GM18520 (cell line): ENCODE measurements at regions not wholly inside any gene's neighbourhood (a gene's known extent, or its start where the extent isn't known, plus 50 kb on each side); places are given as distances from the start of the nearest gene placed in this dataset.

Experiments
- ATAC-seq: cut with Tn5 transposase; IDR thresholded peaks from one replicate; pipeline ENCODE4 v1.9.1; 2021; ENCODE audit not compliant: unreplicated experiment

DNA sequence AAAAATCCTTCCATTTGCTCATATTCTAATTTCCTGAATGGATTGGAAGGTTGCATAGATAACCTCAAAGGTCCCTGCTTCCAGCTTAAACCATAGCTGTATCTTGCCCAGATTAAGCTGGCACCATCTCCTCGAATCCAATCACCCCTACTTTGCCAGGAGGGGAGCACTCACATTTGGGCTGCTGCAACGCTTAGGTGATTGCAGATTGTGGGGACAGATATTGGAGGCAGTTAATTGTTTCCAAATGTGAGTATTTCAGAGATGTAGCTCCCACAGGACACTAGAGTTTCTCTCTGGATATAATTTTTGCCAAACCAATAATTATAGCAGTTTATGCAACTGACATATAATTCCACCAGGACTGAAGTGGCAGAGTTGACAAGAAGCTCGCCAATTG lies 53.5 kb upstream of the ACSL1 start:
- ATAC-seq, result no peak

DNA sequence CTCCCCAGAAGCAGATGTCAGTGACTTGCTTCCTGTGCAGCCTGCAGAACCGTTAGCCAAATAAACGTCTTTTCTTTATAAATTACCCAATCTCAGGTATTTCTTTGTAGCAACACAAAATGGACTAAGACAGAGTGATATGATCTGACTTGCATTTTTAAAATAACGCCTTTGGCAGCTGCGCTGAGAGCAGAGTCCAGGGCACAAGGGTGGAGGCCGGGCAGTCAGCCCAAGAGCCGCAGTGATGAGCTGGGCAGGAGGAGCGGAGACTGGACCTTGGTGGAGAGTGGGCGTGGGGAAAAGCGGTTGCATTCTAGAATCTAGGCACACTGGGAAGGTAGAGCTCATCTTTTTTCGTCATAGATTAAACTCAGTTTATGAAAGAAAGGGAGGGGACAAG lies 56.5 kb upstream of the ACSL1 start:
- no peak for ATAC-seq

DNA sequence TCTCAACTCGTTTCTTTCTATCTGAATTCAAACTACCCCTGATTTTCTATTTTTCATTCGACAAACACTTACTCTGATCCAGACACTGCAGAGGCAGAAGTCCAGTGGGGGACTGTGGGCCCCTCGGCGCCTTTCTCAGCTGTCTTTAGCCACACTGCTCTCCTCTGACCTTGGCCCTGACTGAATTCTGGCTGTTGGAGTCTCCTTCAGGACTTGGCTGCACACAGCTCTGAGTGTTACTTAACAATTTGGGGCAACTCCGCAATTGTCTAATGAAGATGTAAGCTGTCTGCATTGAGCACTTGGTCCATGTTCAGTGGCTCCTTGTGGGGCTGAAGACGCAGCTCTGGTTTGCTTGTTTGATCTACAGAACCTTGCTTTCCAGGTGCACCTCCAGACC lies 57.3 kb upstream of the ACSL1 start:
- no peak for ATAC-seq

DNA sequence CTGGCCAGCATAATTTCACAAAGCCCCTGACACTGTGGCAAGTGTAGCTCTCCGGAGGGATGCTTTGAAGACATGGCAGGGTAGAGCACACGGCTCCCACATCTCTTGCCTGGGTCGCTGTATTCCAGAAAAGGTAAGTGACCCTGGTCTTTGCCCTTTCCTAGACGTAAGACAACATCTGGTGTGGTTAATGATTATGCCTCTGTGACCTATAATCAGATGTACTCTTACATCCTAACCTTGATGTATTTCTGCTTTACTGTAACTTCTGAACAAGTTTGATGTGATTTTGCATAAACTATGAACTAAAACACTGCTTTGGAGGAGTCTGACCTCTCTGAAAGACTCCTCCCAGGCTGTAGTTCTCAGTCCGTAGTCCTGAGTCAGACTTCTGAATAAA lies 59.1 kb upstream of the ACSL1 start:
- no peak for ATAC-seq

DNA sequence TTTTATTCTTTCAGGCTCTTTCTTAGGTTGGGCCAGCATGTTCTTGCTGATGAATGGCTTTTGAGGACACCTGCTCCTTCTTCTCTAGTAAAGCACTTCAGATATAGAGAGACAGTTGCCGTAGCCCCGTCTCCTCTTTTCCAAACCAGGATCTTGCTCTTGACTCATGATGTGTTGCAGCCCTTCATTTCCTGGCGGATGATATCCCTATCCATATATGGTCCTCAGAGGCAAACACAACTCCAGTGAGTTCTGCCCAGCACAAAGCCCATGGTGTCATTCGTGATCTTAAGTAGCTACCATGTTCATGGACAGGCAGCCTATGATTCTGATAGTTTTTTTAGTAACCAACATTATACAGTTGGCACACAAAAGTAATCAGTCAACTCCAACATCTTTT lies 59.8 kb upstream of the ACSL1 start:
- ATAC-seq, result no peak

DNA sequence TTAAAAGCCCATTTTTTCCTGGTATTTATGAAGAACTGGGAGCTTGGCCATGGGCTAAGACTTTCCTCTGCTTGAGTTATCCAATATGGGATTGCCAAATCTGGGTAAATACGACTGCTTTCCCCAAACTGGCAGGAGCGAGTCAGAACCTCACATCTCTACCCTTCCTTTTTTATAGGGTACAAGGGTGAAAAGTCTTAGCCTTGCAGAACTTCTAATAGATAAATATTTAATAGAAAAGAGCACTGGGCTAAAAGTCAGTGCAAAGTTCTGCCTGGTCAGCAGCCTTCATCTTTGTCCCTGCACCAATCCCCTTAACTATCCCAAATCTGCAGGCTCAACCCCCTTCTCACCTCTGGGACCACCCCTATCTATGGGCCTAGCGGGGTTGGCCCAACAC lies 61.6 kb upstream of the ACSL1 start:
- no peak for ATAC-seq

DNA sequence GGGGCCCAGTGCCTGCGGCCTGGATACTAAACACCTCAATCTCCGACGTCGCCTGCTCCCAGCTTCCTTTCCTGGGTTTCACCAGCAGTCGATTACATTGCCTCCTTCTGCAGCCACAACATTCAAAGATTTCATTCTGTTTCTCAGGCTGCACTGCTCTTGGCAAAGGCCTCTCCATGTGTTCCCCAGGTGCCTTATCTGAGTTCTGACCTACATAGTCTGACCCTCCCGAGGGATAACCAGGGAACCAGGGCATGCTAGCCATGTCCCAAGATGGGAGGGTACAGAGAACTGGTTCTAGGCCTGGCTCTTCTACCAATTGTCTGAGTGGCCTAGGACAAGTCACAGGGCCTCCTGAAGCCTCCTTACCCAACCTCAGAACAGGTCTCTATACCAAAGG lies 62.2 kb upstream of the ACSL1 start:
- ATAC-seq, result no peak

DNA sequence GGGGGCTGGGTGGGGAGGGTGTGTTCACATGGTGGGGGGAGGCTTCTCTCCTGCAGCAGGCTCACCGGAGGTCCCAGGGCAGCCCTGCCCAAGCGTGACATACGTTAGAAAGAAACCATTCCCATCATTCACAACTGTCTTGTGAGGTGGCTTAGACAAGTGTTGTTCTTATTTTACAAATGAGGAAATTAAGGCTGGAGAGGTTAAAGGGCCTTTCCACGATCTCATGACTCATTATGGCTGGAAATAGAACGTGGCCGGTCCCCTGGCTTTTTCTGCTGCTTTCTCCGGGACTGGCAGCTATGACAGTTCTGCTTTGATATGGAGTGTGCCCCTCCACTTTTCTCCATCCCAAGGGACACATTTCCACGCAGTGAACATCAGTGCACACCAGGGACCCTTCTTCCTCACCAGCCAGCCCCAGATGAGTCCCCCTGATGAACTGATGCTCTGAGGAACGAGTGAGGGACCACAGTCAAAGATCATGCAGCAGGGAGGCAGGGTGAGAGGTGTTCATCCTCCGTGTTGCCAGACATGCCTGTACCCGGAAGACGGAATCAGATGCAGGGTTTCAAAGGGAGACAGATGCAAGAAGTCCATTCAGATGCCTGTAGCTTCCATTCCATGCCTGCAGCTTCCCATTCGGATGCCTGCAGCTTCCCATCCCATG lies 64.0 kb upstream of the ACSL1 start:
- peak; percentile 40 for ATAC-seq

DNA sequence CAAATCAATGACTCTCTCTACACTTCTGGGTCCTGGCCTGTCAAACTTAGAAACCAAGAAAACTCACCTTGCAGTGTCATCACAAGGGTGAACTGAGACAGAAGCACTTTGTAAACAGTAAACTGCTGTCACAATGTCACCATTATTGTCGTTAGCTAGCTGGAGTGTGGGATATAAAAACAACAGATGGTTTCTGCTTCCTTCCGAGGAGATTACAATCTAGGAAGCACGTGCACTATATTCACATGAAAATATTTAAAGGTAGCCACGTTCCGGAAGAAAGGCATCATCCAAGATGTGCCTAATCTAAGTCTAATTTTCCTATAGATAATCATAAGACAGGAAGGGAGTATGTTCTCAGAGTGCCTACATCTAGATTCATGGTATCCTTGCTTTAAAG lies 64.7 kb upstream of the ACSL1 start:
- ATAC-seq, result no peak

DNA sequence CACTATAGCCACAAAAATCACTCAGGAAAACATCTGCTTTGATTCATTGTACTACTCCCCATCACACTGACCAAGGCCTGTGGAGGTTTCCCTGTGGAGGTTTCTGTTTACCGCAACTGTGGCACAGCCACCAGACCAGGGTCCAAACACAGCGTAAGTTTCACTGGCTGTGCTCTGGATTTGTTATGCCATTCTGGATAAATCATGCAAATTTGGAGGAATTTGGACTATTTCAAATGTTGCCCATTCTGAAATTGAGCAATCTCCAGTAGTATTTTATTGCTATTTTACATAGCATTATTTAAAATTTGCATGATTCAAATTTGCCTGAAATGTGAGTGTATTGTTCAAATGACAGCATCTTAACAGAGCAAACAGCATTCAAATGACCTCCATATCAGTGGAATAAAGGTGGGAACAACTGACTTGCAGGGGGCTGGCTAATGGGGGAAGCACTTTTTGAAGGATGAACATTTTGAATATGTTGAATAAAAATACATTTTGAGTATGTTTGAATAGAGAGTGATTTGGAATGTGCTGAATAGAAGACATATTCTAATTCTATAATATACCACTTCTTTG lies 66.1 kb upstream of the ACSL1 start:
- no peak for ATAC-seq

DNA sequence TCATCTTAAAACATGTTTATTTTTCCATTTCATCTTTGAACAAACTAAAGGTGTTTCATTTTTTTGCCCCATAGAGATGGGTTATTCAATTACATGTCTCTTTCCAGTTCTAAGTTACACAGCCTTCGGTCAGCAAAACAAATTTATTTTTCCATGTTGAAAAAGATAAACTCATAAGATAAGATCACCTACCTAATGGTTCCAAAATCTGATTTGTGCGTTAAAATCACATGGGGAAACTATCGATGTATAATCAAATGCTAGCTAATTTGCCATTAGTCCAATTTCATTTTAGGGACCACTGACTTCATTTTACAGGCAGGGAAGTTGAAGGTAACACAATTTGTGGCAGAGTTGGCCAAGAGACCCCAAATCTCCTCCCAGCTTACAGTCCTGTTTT lies 67.2 kb upstream of the ACSL1 start:
- no peak for ATAC-seq

DNA sequence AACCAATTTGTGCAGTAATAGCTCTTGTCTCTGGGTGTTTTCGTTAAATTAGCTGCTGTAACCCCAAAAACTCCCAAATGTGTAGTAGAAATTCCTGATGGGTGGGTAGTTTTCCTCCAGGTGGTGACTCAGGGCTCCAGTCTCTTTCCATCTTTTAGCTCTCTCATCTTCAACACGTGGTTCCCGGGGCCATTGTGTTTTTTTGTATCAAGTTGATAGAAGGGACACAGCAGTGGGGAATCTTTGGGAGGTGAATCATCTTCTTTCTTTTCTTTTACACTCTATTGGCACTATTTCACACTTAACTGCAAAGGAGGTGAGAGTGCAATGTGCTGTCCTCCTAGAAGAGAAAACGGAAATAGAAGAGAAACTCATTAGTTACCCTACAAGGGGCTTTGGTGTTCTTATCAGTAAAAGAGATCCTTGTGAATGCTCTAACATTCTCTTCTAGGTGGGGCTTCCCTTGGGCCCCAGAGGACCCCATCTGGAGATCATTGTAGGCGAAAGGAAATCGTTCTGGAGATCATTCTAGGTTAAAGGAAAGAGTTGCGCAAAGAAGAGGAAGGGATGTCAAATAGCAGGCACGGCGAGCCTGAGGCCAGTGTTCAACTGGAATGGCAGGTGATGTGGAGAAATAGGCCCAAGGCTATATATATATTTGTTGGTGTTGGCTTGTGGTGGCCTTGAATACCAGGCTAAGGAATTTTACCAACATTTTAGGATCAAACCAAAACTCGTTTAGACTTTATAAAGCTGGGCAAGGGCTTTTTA lies 68.2 kb upstream of the ACSL1 start:
- no peak for ATAC-seq

DNA sequence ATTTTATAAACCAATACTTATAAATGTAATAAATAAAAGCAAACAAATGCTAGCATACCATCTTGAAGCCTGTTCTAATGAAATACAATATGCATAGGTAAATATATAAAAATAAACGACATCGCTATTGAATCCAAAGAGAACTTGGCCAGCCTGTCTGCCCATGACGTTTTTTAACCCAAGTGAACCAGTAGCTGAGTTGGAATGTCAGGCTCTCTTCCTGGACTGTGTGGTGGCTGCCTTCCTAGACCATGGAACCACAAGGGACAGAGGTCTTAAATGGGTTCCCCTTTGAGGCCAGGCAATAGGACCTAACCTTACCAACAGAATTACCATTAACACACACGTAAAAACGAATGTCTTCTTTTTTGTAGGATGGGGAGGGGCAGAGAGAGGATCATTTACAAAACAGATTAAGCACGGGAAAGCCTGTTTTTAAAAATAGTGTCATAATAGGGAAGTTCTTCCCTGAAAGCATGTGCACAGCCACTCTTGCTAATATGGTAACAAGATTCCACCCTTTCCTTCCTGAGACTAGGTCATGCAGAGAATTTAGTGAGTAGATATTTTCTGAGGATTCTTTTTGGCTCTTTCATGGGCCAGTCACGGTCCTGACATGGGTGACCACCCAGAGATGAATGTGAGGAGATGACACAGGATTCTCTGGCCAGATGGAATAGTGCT lies 69.4 kb upstream of the ACSL1 start:
- ATAC-seq, result no peak

DNA sequence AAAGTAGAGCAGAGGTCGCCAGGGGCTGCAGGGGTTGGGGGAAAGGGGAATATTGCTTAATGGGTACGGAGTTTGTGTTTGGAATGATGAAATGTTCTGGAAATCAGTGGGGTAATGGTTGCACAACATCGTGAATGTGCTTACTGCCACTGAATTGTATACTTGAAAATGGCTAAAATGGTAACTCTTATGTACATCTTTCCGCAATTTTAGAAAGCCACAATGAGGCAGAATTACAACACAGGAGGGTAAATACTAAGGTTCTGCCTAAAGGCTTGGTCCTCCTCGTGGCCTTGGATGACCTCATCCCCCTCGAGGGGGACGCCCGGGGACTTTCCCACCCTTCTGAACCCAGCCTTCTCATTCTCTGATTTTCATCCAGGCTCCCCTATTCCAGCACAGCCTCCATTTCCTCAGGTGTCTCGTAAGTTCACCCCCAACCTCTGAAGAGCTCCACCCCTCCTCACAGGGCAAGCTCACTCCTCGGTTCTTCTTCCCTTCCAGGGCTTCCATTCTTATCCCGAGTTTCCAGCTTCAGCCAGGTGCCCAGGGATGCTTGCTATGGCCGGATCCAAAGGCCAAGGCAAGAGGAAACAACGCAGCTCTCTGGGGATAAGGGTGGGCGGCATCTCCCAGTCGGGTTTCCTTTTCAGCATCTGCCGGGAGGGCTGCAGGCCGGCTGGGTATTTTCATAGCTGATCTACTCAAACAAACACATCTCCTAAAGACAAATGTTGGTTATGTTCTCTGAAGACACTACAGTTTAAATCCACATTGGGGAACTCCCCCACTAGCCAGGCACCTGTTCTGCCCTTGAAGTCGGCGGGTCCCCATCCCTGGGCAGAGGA lies 71.3 kb upstream of the ACSL1 start:
- ATAC-seq, result peak; percentile 64

DNA sequence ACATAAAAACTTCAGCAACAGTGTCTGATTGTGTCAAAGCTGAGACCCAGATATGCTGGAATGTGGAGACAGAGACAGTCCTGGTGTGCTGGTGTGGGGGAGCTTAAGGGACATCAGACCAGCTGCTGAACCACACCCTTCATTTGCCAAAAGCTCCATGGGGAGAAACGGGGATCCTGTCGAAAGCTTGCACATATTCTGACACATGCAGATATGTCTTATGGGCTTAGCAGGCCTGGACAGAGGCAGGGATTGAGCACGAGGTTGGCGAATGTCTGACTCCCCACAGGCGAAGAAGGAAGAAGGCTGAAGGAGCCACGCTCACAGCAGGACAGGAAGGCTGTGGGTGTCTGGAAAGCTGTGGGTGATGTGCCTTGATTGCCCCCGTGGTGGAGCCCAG lies 72.1 kb upstream of the ACSL1 start:
- no peak for ATAC-seq

DNA sequence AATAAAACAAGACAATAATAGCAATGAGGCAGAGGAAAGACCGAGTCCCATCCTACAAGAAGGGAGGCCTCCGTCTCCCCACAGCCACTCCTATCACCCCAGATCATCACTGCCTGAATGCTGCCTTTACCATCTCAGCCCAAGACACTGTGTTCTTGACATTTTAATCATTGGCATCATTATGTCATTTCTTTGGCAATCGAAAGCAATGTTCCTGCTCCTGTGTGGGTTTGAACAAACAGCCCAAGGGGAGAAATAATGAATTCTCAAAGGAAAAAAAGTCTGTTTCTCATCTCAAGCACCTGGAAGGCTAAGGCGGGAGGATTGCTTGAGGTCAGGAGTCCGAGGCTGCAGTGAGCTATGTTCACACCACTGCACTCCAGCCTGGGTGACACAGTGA lies 73.0 kb upstream of the ACSL1 start:
- no peak for ATAC-seq

DNA sequence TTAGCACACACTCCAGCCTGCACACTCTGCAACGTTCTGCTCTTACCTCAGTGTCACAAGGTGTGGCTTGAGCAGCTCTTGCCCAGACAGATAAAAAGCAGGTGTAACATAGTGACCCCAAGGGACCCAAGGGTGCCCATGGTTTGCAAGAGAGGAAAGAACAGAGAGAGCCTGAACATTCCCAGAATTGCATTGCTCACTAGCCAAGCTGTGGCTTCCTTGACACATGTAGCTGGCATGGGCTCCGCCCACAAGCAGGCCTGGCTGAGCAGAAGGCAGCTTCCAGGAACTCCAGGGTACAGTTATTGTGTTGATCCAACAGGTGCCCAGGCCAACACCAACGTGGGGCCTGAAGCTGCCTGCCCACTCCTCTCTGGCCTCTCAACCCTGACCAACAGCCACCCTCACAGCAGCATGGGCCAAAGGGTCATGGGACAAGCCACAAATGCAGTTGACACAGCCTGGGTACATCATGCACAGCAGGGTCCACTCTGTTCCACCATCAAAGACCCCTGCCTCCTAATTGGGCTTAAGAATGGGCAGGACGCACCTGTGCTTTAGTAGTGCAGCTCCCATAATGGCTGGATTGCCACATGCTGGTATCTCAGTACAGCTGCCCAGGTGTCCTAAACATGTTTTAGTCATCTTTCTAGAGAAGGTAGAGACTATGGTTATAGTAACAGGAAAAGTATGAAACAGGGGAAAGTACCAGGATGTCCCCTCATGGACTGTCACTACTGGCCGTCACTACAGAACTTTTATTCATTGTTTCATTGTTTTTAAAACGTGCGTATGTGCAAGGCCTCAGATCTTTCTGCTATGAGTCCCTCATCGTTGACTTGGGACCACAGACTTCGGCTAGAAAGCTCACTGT lies 73.7 kb upstream of the ACSL1 start:
- no peak for ATAC-seq

DNA sequence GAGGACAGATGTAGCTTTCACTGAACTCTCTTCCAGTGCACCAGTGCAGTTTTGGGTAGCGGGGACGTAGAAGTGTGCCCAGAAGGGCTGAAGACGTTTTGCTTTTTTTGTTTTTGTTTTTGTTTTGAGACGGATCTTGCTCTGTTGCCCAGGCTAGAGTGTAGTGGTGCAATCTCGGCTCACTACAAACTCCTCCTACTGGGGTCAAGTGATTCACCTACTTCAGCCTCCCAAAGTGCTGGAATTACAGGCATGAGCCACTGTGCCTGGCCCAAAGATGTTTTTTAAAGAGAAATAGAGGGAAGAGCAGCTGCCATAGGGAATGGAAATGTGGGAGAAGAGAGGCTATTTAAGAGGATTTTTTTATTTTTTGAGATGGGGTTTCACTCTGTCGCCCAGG lies 74.4 kb upstream of the ACSL1 start:
- no peak for ATAC-seq

DNA sequence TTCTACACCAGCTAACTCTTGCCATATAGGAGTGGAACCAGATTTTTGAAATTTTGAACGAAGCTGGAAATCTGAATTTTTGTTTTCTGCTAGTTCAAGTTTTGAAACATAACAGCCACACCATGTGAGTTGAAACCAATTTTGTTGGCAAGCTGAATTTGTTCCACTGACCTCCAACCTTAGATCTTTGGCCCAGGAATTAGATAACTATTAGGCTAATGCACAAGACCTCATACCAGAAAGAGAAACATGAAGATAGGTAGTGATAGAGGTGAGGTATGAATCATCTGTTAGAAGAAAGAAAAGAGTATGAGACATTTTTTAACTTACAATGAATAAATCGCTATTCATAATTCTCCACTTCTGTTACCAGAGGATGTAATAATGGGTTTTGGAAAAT lies 76.8 kb upstream of the ACSL1 start:
- no peak for ATAC-seq

DNA sequence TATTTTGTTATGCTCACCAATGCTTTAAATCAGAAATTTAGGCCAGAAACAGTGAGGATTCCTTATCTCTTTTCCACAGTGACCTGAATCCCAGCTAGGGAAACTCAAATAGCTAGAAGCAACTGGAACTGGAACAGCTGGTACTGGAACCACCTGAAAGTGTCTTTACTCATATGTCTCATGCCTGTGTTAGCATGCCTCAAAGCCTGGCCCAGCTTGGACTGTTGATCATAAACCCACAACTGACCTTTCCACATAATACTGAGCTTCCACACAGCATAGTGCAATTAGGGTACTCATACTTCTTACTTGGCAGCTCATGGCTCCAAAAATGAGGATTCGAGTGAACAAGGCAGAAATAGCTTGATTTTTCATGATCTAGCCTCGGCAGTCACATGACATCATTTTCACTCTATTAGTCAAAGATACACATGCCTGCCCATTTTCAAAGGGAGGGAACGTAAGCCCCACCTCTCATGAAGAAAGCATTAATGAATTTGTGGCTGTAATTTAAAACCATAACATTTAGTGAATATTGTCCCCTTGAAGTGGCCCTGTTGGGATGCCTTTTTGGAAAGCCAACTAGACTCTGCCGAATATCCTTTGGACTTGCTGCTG lies 80.8 kb upstream of the ACSL1 start:
- ATAC-seq, result no peak
